Muscle of back (tissue), 3 donors: ENCODE measurements at regions not wholly inside any gene's neighbourhood (a gene's known extent, or its start where the extent isn't known, plus 50 kb on each side); places are given as distances from the start of the nearest gene placed in this dataset.
"Not testable (repeated sequence)": the region's sequence is repeated elsewhere in the genome, so short reads cannot be mapped to it uniquely, and the experiment has no call there.

Source experiments
- DNase-seq, 3 donors: peaks; one replicate each; pipeline versions ENCODE4 v3.0.0 to v3.0.0-alpha.2; 2013

GRCh38 chr20:53748821-53749421 lies 155.3 kb upstream of the ZNF217 start:
- DNase-seq: peak in 1 of 3 donors; percentile 66

GRCh38 chr20:53748176-53748575 lies 154.5 kb upstream of the ZNF217 start:
- DNase-seq: no peak

- DNase-seq: no peak
Measured at GRCh38 chr20:53743607-53744260, 150.1 kb upstream of the ZNF217 start.

GRCh38 chr20:53742685-53743081 lies 149.0 kb upstream of the ZNF217 start:
- no peak for DNase-seq

- DNase-seq: no peak
Measured at GRCh38 chr20:53741726-53742028, 148.0 kb upstream of the ZNF217 start.

GRCh38 chr20:53739799-53740785 lies 146.5 kb upstream of the ZNF217 start:
- peak in 1 of 3 donors; percentile 75 for DNase-seq

- peak in 1 of 3 donors; percentile 56 for DNase-seq
Measured at GRCh38 chr20:53738945-53739798, 145.5 kb upstream of the ZNF217 start.

GRCh38 chr20:53738039-53738944 lies 144.7 kb upstream of the ZNF217 start:
- peak in 2 of 3 donors; percentile 88 to 89 for DNase-seq

GRCh38 chr20:53737396-53738038 lies 143.9 kb upstream of the ZNF217 start:
- DNase-seq: peak in 1 of 3 donors; percentile 53

- peak in 1 of 3 donors; percentile 57 for DNase-seq
Measured at GRCh38 chr20:53736757-53737395, 143.2 kb upstream of the ZNF217 start.

- no peak for DNase-seq
Measured at GRCh38 chr20:53736122-53736756, 142.6 kb upstream of the ZNF217 start.

GRCh38 chr20:53735536-53736050 lies 142.0 kb upstream of the ZNF217 start:
- peak in 1 of 3 donors; percentile 89 for DNase-seq

GRCh38 chr20:53734006-53734688 lies 140.5 kb upstream of the ZNF217 start:
- no peak for DNase-seq

- DNase-seq: no peak
Measured at GRCh38 chr20:53731595-53731994, 138.0 kb upstream of the ZNF217 start.

- DNase-seq: no peak
Measured at GRCh38 chr20:53728359-53728758, 134.7 kb upstream of the ZNF217 start.

GRCh38 chr20:53727239-53727638 lies 133.6 kb upstream of the ZNF217 start:
- not testable (repeated sequence) for DNase-seq

GRCh38 chr20:53725575-53725970 lies 131.9 kb upstream of the ZNF217 start:
- DNase-seq: no peak

GRCh38 chr20:53723621-53724020 lies 130.0 kb upstream of the ZNF217 start:
- no peak for DNase-seq
